CD4-positive, alpha-beta T cell treated with Interleukin-17A for 4 hours (primary cell): ENCODE measurements at regions not wholly inside any gene's neighbourhood (a gene's known extent, or its start where the extent isn't known, plus 50 kb on each side); places are given as distances from the start of the nearest gene placed in this dataset.

Source experiments
- DNase-seq: peaks from one replicate; pipeline ENCODE4 v3.0.0-alpha.2; 2020; ENCODE audit warnings: mixed read lengths

GRCh38 chr14:99064262-99064954 lies 207.6 kb downstream of the BCL11B start:
- no peak for DNase-seq

- no peak for DNase-seq
Measured at GRCh38 chr14:99065551-99065950, 206.4 kb downstream of the BCL11B start.

- DNase-seq, result no peak
Measured at GRCh38 chr14:99066378-99066777, 205.6 kb downstream of the BCL11B start.

DNA sequence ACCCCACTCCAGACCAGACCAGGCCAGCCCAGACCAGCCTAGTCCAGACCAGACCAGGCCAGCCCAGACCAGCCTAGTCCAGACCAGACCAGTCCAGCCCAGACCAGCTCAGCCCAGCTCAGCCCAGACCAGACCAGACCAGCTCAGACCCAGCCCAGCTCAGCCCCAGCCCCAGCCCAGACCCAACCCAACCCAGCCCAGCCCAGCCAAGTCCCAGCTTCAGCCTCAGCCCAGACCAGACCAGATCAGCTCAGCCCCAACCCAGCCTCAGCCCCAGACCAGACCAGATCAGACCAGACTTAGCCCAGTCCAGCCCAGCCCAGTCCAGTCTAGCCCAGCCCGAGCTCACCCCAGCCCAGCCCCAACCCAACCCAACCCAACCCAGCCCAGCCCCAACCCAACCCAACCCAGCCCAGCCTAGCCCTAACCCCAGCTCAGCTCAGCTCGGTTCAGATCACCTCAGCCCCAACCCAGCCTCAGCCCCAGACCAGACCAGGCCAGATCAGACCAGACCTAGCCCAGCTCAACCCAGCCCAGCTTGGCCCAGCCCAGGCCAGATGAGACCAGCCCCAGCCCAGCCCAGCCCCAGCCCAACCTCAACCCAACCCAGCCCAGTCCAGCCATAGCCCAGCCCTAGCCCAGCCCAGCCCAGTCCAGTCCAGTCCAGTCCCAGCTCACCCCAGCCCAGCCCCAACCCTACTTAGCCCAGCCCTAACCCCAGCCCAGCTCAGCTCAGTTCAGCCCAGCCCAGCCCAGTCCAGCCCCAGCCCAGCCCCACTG lies 204.7 kb downstream of the BCL11B start:
- no peak for DNase-seq

GRCh38 chr14:99067927-99068326 lies 204.1 kb downstream of the BCL11B start:
- no peak for DNase-seq

DNA sequence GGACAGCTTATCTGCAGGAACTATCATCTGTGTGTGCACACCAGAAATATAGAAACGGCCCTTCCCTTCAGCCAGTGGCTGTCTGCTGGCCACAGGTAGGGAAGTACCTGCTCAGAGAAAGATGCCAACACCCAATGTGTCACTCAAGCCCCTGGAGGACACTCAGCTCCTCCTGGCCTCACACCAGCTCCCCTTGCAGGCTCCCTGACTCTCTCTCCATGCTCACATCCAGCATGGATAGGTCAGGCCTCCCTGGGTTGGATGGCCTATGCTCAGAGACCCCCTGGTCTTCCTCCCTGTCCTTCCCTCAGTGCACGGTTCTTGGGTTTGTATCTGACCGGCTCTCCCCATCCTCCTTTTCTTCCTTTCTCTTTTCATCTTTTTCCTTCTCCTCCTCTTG lies 202.1 kb downstream of the BCL11B start:
- no peak for DNase-seq

GRCh38 chr14:99072433-99072832 lies 199.6 kb downstream of the BCL11B start:
- DNase-seq, result no peak

DNA sequence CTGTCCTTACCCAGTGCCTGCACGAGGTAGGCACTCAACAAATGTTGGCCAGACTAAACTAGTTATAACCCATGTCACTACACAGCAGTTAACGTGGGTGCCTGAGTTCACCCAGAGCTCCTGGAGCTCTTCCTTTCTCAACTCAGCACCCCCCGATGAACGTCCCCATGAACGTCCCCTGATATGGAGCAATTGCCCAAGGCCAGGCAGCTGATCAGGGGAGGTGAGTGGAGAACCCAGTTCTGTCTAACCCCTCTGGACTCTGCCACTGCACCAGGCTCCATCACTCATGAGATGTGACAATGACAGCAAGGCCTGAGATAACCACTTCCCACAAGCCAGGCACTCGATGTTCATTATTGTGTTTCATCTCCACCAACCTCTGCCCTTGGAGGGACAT lies 199.0 kb downstream of the BCL11B start:
- DNase-seq, result no peak

DNA sequence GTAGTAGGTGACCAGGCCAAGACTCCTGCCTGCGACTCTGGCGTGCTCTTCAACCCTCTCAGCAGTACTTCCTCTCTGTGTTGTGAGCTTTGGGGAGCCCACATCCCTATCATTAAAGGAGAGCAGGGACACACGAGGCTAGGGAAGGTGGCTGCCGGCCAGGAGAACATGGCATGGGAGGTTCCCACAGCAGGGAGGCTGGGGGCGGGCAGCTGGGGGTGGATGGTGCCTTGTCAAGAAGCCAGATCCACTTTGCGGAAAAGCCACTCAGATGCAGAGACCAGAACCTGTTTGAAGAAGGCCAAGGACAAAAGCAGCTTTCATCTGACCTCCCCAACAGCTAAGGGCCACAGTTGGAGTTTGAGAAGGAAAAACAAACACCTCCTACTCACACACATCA lies 198.6 kb downstream of the BCL11B start:
- no peak for DNase-seq

- no peak for DNase-seq
Measured at GRCh38 chr14:99075061-99075460, 196.9 kb downstream of the BCL11B start.

- DNase-seq, result no peak
Measured at GRCh38 chr14:99075771-99076375, 196.1 kb downstream of the BCL11B start.

GRCh38 chr14:99077076-99077843 lies 194.7 kb downstream of the BCL11B start:
- DNase-seq, result no peak

DNA sequence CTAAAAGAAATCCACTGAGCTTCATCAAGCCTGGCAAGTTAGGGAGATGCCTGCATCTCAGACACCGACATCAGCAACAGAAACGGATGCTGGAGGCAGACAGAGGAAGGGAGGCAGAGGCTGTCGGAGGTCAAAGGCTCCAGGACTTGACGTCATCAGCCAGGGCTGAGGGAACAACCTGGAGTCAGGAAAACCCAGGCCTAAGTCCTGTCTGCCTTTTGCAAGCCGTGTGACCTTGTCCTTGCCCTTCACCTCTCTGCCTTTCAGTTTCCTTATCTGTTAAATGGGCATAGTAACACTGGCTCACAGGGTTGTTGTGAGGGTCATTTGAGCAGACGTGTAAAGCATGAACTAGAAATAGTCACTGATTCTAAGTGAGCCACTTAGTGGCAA lies 194.2 kb downstream of the BCL11B start:
- no peak for DNase-seq

DNA sequence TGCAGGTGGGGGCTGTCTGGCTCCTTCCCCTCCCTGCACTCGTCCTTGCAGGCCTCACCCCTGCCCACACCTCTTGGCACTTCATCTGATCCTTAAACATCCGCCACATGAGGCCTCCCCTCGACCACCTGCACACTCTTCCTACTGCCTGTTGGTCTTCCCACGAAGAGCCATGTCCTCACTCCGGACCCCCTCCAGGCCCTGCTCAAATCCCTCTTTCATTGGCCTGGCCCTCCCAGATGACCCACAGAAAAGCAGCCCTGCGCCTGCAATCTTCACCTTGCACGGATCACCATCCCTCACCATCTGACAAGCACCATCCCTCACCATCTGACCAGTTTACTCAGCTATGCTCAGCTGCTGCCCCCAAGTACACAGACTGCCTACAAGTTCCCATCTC lies 193.6 kb downstream of the BCL11B start:
- DNase-seq, result no peak

DNA sequence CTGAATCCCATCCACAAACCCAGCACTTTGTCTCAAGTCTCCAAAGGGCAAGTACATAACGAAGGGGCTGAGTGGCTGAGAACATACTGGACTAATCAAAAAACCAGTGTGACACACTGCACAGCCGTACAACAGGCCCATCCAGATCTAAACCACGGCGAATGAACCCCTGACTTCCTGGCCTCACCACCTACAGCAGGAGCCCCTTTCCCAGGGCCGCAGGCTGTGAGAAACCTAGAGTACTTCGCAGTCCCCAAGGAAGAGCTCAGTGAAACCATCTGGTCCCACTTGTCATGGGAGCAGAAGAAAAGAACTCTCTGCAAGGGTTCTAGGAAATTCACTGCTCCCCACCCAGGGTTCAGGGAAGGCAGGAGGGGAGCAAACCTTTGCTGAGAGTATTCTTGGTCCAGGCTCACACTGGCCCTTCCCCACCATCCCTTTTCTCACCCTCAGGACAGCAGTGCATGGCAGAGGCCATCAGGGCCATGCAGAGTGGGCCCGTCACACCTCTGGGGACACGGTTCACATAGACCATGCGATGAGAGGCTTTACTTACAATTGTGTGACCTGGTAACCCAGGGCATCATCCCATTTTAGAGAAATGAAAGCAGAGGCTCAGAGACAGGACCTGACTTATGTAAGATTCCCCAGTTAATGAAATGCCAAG lies 192.8 kb downstream of the BCL11B start:
- DNase-seq, result no peak

- no peak for DNase-seq
Measured at GRCh38 chr14:99080306-99080705, 191.7 kb downstream of the BCL11B start.

DNA sequence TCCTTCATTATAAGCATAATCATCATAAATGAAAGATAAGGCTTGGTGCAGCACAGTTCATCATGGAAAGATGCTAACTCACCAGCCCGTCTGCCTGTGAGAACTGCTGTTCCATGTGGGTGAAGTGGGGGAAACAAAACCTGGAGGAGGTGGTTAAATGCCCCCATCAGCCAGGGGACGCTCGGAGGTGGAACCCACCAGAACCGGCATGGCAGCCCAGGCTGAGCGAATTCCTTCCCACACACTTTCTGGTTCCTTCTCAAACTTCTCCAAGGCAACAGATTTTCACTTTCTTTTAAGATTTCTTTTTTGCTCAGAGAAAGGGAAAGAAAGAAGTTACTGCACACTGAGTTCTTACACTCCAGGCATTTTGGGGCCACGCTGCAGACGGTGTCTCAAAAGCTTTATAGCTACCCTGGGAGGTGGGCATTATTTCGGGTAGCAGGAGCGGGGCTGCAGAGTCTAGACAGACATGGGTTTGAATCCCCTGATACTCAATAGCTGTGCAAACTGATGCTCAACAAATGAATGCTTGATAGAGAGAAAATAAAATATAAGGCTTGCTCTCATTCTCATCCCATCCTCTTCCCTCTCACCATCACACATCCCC lies 190.7 kb downstream of the BCL11B start:
- DNase-seq, result no peak

DNA sequence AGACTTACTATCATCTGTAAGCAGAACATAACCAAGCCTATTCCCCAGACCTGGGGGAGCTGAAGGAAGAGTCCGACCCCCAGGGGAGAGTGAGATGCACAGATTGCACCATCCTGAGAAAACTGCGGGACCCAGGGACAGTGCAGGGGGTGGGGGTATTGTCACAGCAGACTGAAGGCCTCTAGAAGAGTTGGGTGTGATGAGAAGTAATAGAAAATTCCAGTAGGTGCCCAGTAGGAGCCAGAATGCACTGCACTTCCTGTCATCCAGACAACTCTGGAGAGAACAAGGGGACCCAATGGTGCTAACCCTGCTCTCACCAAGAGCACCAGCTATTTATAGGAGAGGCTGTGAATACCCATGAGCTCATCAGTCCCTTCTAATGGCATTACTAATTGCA lies 190.1 kb downstream of the BCL11B start:
- DNase-seq, result no peak

- DNase-seq, result no peak
Measured at GRCh38 chr14:99093532-99094517, 178.2 kb downstream of the BCL11B start.

GRCh38 chr14:99094901-99095300 lies 177.1 kb downstream of the BCL11B start:
- DNase-seq, result no peak

DNA sequence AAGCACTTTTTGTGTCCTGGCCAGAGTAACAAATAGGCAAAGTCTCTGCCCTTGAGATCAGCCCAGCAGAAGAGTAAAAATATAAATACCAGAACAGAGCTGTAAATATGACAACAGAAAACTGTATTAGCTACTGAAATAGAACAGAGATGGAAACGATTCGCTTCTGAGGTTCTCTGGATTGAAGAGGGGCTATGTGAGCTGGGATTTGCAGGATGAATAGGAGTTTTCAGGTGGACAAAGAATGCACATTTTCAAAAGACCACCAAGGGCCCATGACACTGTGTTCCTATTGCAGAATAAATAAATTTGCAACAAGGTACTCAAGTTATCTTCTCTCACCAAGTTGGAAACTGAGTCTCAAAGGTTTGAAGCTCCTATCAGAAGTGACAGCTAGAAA lies 176.6 kb downstream of the BCL11B start:
- DNase-seq, result no peak
